CD14-positive monocyte (primary cell): ENCODE measurements at regions not wholly inside any gene's neighbourhood (a gene's known extent, or its start where the extent isn't known, plus 50 kb on each side); places are given as distances from the start of the nearest gene placed in this dataset.
"Not testable (repeated sequence)": the region's sequence is repeated elsewhere in the genome, so short reads cannot be mapped to it uniquely, and the experiment has no call there.

Experiments
- DNase-seq, 3 donors: peaks; one replicate each; pipeline ENCODE4 v3.0.0-alpha.2; 2011 to 2022
- H2AFZ ChIP-seq: 2 replicates; pipeline ENCODE4 v1.6.0; 2012; ENCODE audit warnings: mild to moderate bottlenecking, low read depth, low read length, inconsistent platforms; ENCODE audit not compliant: insufficient read depth, poor library complexity, severe bottlenecking
- H3K27ac ChIP-seq, 2 donors: 1 replicate in 1 of 2; 2 replicates in 1 of 2; pipeline ENCODE4 v1.5.1; 2012 to 2013; ENCODE audit warnings: low read length in 2 of 2, control low read depth in 1 of 2, inconsistent platforms in 1 of 2, low read depth in 1 of 2, mild to moderate bottlenecking in 1 of 2
- H3K27me3 ChIP-seq, 2 donors: one replicate each; pipeline versions ENCODE4 v1.6.0 to v1.6.1; 2011 to 2013; ENCODE audit warnings: low read length in 2 of 2; ENCODE audit not compliant: control insufficient read depth in 2 of 2, insufficient read depth in 2 of 2
- H3K36me3 ChIP-seq, 2 donors: replicated peaks in 1 of 2; 1 replicate in 1 of 2; 2 replicates in 1 of 2; pipeline versions ENCODE4 v1.5.1 to v1.6.1; 2012 to 2013; ENCODE audit warnings: low read length in 2 of 2, control low read depth in 1 of 2, inconsistent platforms in 1 of 2, mild to moderate bottlenecking in 1 of 2; ENCODE audit not compliant: insufficient read depth in 2 of 2, control insufficient read depth in 1 of 2
- H3K4me1 ChIP-seq, 2 donors: 1 replicate in 1 of 2; 2 replicates in 1 of 2; pipeline versions ENCODE4 v1.5.1 to v1.6.1; 2012 to 2013; ENCODE audit warnings: low read length in 2 of 2, control low read depth in 1 of 2, inconsistent platforms in 1 of 2, mild to moderate bottlenecking in 1 of 2, moderate library complexity in 1 of 2; ENCODE audit not compliant: insufficient read depth in 2 of 2, control insufficient read depth in 1 of 2
- H3K4me2 ChIP-seq: replicated peaks from 2 replicates; pipeline ENCODE3; 2012; ENCODE audit warnings: low read length, moderate library complexity, mild to moderate bottlenecking; ENCODE audit not compliant: poor library complexity, severe bottlenecking; ENCODE audit errors: extremely low read depth
- H3K4me3 ChIP-seq, 3 experiments: fragments of 200-600 bp in 1 of 3; sonication (generic) in 1 of 3; replicated peaks in 1 of 3; 1 replicate in 2 of 3; 2 replicates in 1 of 3; pipeline ENCODE4 v1.5.1; 2011 to 2013; ENCODE audit warnings: low read length in 3 of 3, mild to moderate bottlenecking in 3 of 3, control low read depth in 2 of 3, low read depth in 2 of 3, inconsistent platforms in 1 of 3, moderate library complexity in 1 of 3
- H3K79me2 ChIP-seq: 2 replicates; pipeline ENCODE4 v1.6.0; 2012; ENCODE audit warnings: mild to moderate bottlenecking, control low read depth, inconsistent platforms, low read length, moderate library complexity; ENCODE audit not compliant: insufficient read depth
- H3K9ac ChIP-seq: 2 replicates; pipeline ENCODE4 v1.6.0; 2017; ENCODE audit warnings: low read length, mild to moderate bottlenecking; ENCODE audit not compliant: insufficient read depth, poor library complexity, severe bottlenecking
- H3K9me3 ChIP-seq, 2 donors: replicated peaks in 1 of 2; 1 replicate in 1 of 2; 2 replicates in 1 of 2; pipeline versions ENCODE4 v1.5.1 to v1.6.1; 2012 to 2013; ENCODE audit warnings: low read length in 2 of 2, control low read depth in 1 of 2; ENCODE audit not compliant: control insufficient read depth in 1 of 2, insufficient read depth in 1 of 2
- H4K20me1 ChIP-seq: 2 replicates; pipeline ENCODE4 v1.6.0; 2012; ENCODE audit warnings: mild to moderate bottlenecking, low read length, control low read depth, moderate library complexity; ENCODE audit not compliant: insufficient read depth
- H3K27ac Mint-ChIP-seq, 7 donors: one replicate each; pipeline ENCODE4 v1.8.0; 2020; ENCODE audit warnings: mild to moderate bottlenecking in 7 of 7, mixed read lengths in 7 of 7, moderate library complexity in 6 of 7, inconsistent platforms in 2 of 7
- H3K27me3 Mint-ChIP-seq, 3 donors: one replicate each; pipeline ENCODE4 v1.8.0; 2021 to 2022; ENCODE audit warnings: low read depth in 3 of 3, mild to moderate bottlenecking in 3 of 3, mixed read lengths in 3 of 3, moderate library complexity in 3 of 3, inconsistent platforms in 1 of 3
- H3K36me3 Mint-ChIP-seq, 2 donors: one replicate each; pipeline ENCODE4 v1.8.0; 2020; ENCODE audit warnings: mixed read lengths in 2 of 2, inconsistent platforms in 1 of 2, mild to moderate bottlenecking in 1 of 2
- H3K4me1 Mint-ChIP-seq: one replicate; pipeline ENCODE4 v1.8.0; 2020; ENCODE audit warnings: mild to moderate bottlenecking, mixed read lengths
- H3K4me3 Mint-ChIP-seq, 2 donors: one replicate each; pipeline ENCODE4 v1.8.0; 2020; ENCODE audit warnings: mild to moderate bottlenecking in 2 of 2, mixed read lengths in 2 of 2, moderate library complexity in 1 of 2
- H3K9me3 Mint-ChIP-seq, 7 donors: one replicate each; pipeline ENCODE4 v1.8.0; 2020 to 2022; ENCODE audit warnings: mixed read lengths in 7 of 7, mild to moderate bottlenecking in 6 of 7, moderate library complexity in 6 of 7, inconsistent platforms in 2 of 7
- CTCF ChIP-seq: fragments of 200-600 bp; IDR thresholded peaks from one replicate; pipeline ENCODE4 v1.8.0; 2022; ENCODE audit warnings: antibody characterized with exemption, mild to moderate bottlenecking
- WGBS: methylation state at CpG from one replicate; pipeline ENCODE4 v1.1.5; 2013; ENCODE audit warnings: missing lambda C conversion rate; ENCODE audit not compliant: insufficient coverage; 5-methylcytosine and 5-hydroxymethylcytosine counted together
- intact Hi-C, 2 donors: fragments of 100-400 bp; cut with micrococcal nuclease; formaldehyde crosslinking; loops; one replicate each; pipeline versions ENCODE4 v1.15.0 to v1.15.1; 2023

- no peak overlapping the region for H3K27ac ChIP-seq
- no peaks in the 10 kb centered on the region for H3K79me2 ChIP-seq
- intact Hi-C loops: no loop called here
- H3K9me3 ChIP-seq: no peaks in the 10 kb centered on the region
- peaks cover 1 to 15% (median 7%) of the 10 kb centered on the region in 3 donors for H3K27me3 Mint-ChIP-seq
- H3K36me3 Mint-ChIP-seq: no peaks in the 10 kb centered on the region
- no peak for DNase-seq
- no peaks in the 10 kb centered on the region for H3K4me1 ChIP-seq
- WGBS: 94% methylated on average over 2 of the region's 7 CpGs
- no peak overlapping the region for H3K4me3 Mint-ChIP-seq
- TF ChIP-seq CTCF: no peak
- peaks cover 4% of the 10 kb centered on the region for H3K4me1 Mint-ChIP-seq
- no peak overlapping the region for H3K9ac ChIP-seq
- no peak overlapping the region for H3K27ac Mint-ChIP-seq
- H3K4me3 ChIP-seq: no peak overlapping the region
- H3K9me3 Mint-ChIP-seq: peaks cover 0 to 6% (median 5%) of the 10 kb centered on the region in 7 donors
- H4K20me1 ChIP-seq: no peaks in the 10 kb centered on the region
- no peak overlapping the region for H2AFZ ChIP-seq
- no peaks in the 10 kb centered on the region for H3K36me3 ChIP-seq
- peaks cover 2 to 5% of the 10 kb centered on the region in 2 donors for H3K27me3 ChIP-seq
- no peak overlapping the region for H3K4me2 ChIP-seq
Measured at GRCh38 chr20:25848222-25848621, 151.6 kb upstream of the ZNF337 start.

- H2AFZ ChIP-seq, H3K4me2 ChIP-seq, H3K79me2 ChIP-seq, H3K9me3 Mint-ChIP-seq, intact Hi-C loops, H3K27me3 ChIP-seq, H3K4me1 Mint-ChIP-seq, DNase-seq, H3K36me3 ChIP-seq, H3K36me3 Mint-ChIP-seq, H3K27me3 Mint-ChIP-seq, H4K20me1 ChIP-seq, H3K4me3 Mint-ChIP-seq, H3K9me3 ChIP-seq, H3K4me3 ChIP-seq, H3K27ac Mint-ChIP-seq, H3K9ac ChIP-seq, H3K27ac ChIP-seq, H3K4me1 ChIP-seq: not testable (repeated sequence)
- WGBS: no CpG with 5 or more reads among the region's 9 CpGs
Measured at GRCh38 chr20:25844640-25845039, 148.0 kb upstream of the ZNF337 start.

- H3K4me2 ChIP-seq, H3K27me3 Mint-ChIP-seq, H4K20me1 ChIP-seq, H3K4me1 Mint-ChIP-seq, H3K9me3 ChIP-seq, H3K36me3 ChIP-seq, H3K27me3 ChIP-seq, H2AFZ ChIP-seq, DNase-seq, H3K36me3 Mint-ChIP-seq, H3K4me3 Mint-ChIP-seq, intact Hi-C loops, H3K4me1 ChIP-seq, H3K27ac ChIP-seq, H3K27ac Mint-ChIP-seq, H3K9ac ChIP-seq, H3K9me3 Mint-ChIP-seq, H3K79me2 ChIP-seq, H3K4me3 ChIP-seq: not testable (repeated sequence)
- no CpG with 5 or more reads among the region's 5 CpGs for WGBS
Measured at GRCh38 chr20:25813511-25813910, 116.9 kb upstream of the ZNF337 start.

GRCh38 chr20:25798174-25798993, 101.7 kb upstream of the ZNF337 start:
- H3K27ac ChIP-seq, H3K9me3 ChIP-seq, DNase-seq, H3K4me1 ChIP-seq, H3K9ac ChIP-seq, H3K79me2 ChIP-seq, H2AFZ ChIP-seq, H3K27me3 ChIP-seq, H3K36me3 ChIP-seq, H3K27ac Mint-ChIP-seq, H3K4me3 Mint-ChIP-seq, H3K4me3 ChIP-seq, H3K27me3 Mint-ChIP-seq, H3K4me1 Mint-ChIP-seq, H3K9me3 Mint-ChIP-seq, intact Hi-C loops, H3K36me3 Mint-ChIP-seq, H3K4me2 ChIP-seq, H4K20me1 ChIP-seq: not testable (repeated sequence)
- WGBS: no CpG with 5 or more reads among the region's 45 CpGs
